NCI-H345 (cell line): ENCODE measurements at regions not wholly inside any gene's neighbourhood (a gene's known extent, or its start where the extent isn't known, plus 50 kb on each side); places are given as distances from the start of the nearest gene placed in this dataset.
"Not testable (repeated sequence)": the region's sequence is repeated elsewhere in the genome, so short reads cannot be mapped to it uniquely, and the experiment has no call there.

Experiments
- DNase-seq: peaks from one replicate; lab custom pipeline; 2025; lab: John Stamatoyannopoulos, UW

- DNase-seq = not testable (repeated sequence)
These were observed 1373.8 kb upstream of the DEFB115 start for GRCh38 chr20:29883514-29884219.

DNA sequence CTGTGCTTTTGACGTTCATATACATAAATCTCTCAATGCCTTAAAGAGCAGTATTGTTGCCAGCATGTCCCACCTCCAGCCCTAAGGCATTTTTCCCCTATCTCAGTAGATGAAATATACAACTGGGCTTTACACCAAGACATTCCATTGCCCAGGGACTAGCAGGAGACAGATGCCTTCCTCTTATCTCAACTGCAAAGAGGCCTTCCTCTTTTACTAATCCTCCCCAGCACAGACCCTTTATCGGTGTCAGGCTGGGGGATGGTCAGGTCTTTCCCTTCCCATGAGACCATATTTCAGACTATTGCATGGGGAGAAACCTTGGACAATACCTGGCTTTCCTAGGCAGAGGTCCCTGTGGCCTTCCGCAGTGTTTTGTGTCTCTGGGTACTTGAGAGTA, 1373.1 kb upstream of the DEFB115 start:
- not testable (repeated sequence) for DNase-seq

DNA sequence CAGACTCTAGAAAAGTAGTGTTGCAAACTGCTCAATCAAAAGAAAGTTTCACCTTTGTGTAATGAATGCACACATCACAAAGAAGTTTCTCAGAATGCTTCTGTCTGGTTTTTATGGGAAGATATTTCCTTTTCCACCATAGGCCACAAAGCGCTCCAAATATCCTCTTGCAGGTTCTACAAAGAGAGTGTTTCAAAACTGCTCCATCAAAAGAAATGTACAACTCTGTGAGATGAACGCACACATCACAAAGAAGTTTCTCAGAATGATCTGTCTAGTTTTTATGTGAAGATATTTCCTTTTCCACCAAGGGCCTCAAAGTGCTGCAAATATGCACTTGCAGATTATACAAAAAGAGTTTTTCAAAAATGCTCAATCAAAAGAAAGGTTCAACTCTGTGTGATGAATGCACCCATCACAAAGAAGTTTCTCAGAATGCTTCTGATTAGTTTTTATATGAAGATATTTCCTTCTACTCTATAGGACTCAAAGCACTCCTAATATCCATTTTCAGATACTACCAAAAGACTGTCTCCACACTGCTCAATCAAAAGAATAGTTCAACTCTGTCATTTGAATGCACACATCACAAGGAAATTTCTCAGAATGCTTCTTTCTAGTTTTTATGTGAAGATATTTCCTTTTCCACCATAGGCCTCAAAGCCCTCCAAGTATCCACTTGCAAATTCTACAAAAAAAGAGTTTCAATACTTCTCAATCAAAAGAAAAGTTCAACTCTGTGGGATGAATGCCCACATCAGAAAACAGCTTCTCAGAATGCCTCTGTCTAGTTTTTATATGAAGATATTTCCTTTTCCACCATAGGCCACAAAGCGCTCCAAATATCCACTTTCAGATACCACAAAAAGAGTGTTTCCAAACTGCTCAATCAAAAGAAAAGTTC, 1371.9 kb upstream of the DEFB115 start:
- DNase-seq = not testable (repeated sequence)

GRCh38 chr20:29891555-29891954, 1365.9 kb upstream of the DEFB115 start:
- not testable (repeated sequence) for DNase-seq
